ENCODE measurements at regions not wholly inside any gene's neighbourhood (a gene's known extent, or its start where the extent isn't known, plus 50 kb on each side); places are given as distances from the start of the nearest gene placed in this dataset.

GRCh38 chr10:83075016-83075814 is 1064.1 kb upstream of the GHITM start:
- intact Hi-C loops (cut with DNase I; ENCODE audit: low total_unique reads) = no loop called here
- Histone ChIP-seq H3K27ac (no peak overlapping the region), H3K4me1 (no peaks in the 10 kb centered on the region), H3K4me3 (no peak overlapping the region), H3K9me3 (no peaks in the 10 kb centered on the region), H3K27me3 (no peaks in the 10 kb centered on the region), H3K36me3 (no peaks in the 10 kb centered on the region)
- TF ChIP-seq POLR2A (IDR thresholded peaks at IDR 0.05) = no peak
- TF ChIP-seq CTCF (IDR thresholded peaks at IDR 0.05) = no peak
- no peak for DNase-seq

- no peak for DNase-seq
- intact Hi-C loops (cut with DNase I; ENCODE audit: low total_unique reads) = no loop called here
- H3K4me3 ChIP-seq = no peak overlapping the region
- H3K9me3 ChIP-seq = no peaks in the 10 kb centered on the region
- H3K27ac ChIP-seq = no peak overlapping the region
- H3K36me3 ChIP-seq = no peaks in the 10 kb centered on the region
- TF ChIP-seq CTCF (IDR thresholded peaks at IDR 0.05) = no peak
- TF ChIP-seq POLR2A (IDR thresholded peaks at IDR 0.05) = no peak
- no peaks in the 10 kb centered on the region for H3K4me1 ChIP-seq
- H3K27me3 ChIP-seq = no peaks in the 10 kb centered on the region
Observed at GRCh38 chr10:83075815-83076355, 1063.4 kb upstream of the GHITM start.

- intact Hi-C loops (cut with DNase I; ENCODE audit: low total_unique reads) = no loop called here
- TF ChIP-seq POLR2A (IDR thresholded peaks at IDR 0.05) (no peak), CTCF (IDR thresholded peaks at IDR 0.05) (no peak)
- H3K4me3 ChIP-seq = no peak overlapping the region
- no peaks in the 10 kb centered on the region for H3K9me3 ChIP-seq
- no peaks in the 10 kb centered on the region for H3K36me3 ChIP-seq
- H3K27ac ChIP-seq = no peak overlapping the region
- H3K27me3 ChIP-seq = no peaks in the 10 kb centered on the region
- no peaks in the 10 kb centered on the region for H3K4me1 ChIP-seq
- no peak for DNase-seq
Observed at GRCh38 chr10:83076443-83076842, 1062.9 kb upstream of the GHITM start.

- TF ChIP-seq CTCF (IDR thresholded peaks at IDR 0.05) = no peak
- no peak for TF ChIP-seq POLR2A (IDR thresholded peaks at IDR 0.05)
- Histone ChIP-seq H3K27ac (no peak overlapping the region), H3K4me1 (no peaks in the 10 kb centered on the region), H3K4me3 (no peak overlapping the region), H3K9me3 (no peaks in the 10 kb centered on the region), H3K36me3 (no peaks in the 10 kb centered on the region), H3K27me3 (no peaks in the 10 kb centered on the region)
- intact Hi-C loops (cut with DNase I; ENCODE audit: low total_unique reads) = no loop called here
- DNase-seq = no peak
Observed at GRCh38 chr10:83078160-83078559, 1061.1 kb upstream of the GHITM start.

GRCh38 chr10:83078645-83079044 is 1060.7 kb upstream of the GHITM start:
- intact Hi-C loops (cut with DNase I; ENCODE audit: low total_unique reads) = no loop called here
- no peak overlapping the region for H3K4me3 ChIP-seq
- no peaks in the 10 kb centered on the region for H3K9me3 ChIP-seq
- DNase-seq = no peak
- no peaks in the 10 kb centered on the region for H3K4me1 ChIP-seq
- TF ChIP-seq POLR2A (IDR thresholded peaks at IDR 0.05) = no peak
- TF ChIP-seq CTCF (IDR thresholded peaks at IDR 0.05) = no peak
- H3K27me3 ChIP-seq = no peaks in the 10 kb centered on the region
- no peaks in the 10 kb centered on the region for H3K36me3 ChIP-seq
- H3K27ac ChIP-seq = no peak overlapping the region

Measured in uterus (tissue), 3 donors.